SK-N-SH treated with all-trans-retinoic acid at 6 μM for 48 hours (cell line): ENCODE measurements at regions not wholly inside any gene's neighbourhood (a gene's known extent, or its start where the extent isn't known, plus 50 kb on each side); places are given as distances from the start of the nearest gene placed in this dataset.
A peak's percentile ranks its signal among the peaks of the same experiment; 100 is the strongest.

Experiments
- ATAC-seq: fragments of 200-7000 bp; cut with Tn5 transposase; 3 replicates; pipeline ENCODE4 v1.9.1; 2020; ENCODE audit warnings: mild to moderate bottlenecking, moderate library complexity
- ARNTL ChIP-seq: fragments of 450-650 bp; formaldehyde crosslinking; IDR thresholded peaks from 2 replicates; pipeline ENCODE4 v1.5.0; 2020; ENCODE audit warnings: low read depth, mild to moderate bottlenecking, moderate library complexity, borderline replicate concordance
- BACH2 ChIP-seq: fragments of 250-450 bp; sonication (Bioruptor Pico); IDR thresholded peaks from 2 replicates; pipeline ENCODE4 v1.9.0; 2021; ENCODE audit warnings: mild to moderate bottlenecking, borderline replicate concordance
- CSDC2 ChIP-seq: fragments of 250-450 bp; sonication (Bioruptor Pico); IDR thresholded peaks from 2 replicates; pipeline ENCODE4 v1.5.0; 2020; ENCODE audit warnings: mild to moderate bottlenecking, moderate library complexity
- GLIS3 ChIP-seq: fragments of 250-450 bp; sonication (Bioruptor Pico); IDR thresholded peaks from 2 replicates; pipeline ENCODE4 v1.5.0; 2020; ENCODE audit warnings: mild to moderate bottlenecking, moderate library complexity
- ISL1 ChIP-seq: fragments of 250-450 bp; sonication (Bioruptor Pico); IDR thresholded peaks from 2 replicates; pipeline ENCODE4 v2.1.2; 2022; ENCODE audit warnings: mild to moderate bottlenecking, moderate library complexity
- OSR1 ChIP-seq: fragments of 250-450 bp; sonication (Bioruptor Pico); IDR thresholded peaks from 2 replicates; pipeline ENCODE4 v1.8.0; 2022; ENCODE audit warnings: moderate library complexity, mild to moderate bottlenecking, inconsistent platforms
- PPARA ChIP-seq: fragments of 250-450 bp; sonication (Bioruptor Pico); IDR thresholded peaks from 2 replicates; pipeline ENCODE4 v1.5.0; 2020; ENCODE audit warnings: mild to moderate bottlenecking, borderline replicate concordance
- RARB ChIP-seq: fragments of 250-450 bp; sonication (Bioruptor Pico); IDR thresholded peaks from 2 replicates; pipeline ENCODE4 v1.8.0; 2021; ENCODE audit warnings: mild to moderate bottlenecking, moderate library complexity
- SNAI2 ChIP-seq: fragments of 250-450 bp; sonication (Bioruptor Pico); IDR thresholded peaks from 2 replicates; pipeline ENCODE4 v1.5.0; 2020; ENCODE audit warnings: mild to moderate bottlenecking, moderate library complexity
- TCF4 ChIP-seq: fragments of 250-450 bp; sonication (Bioruptor Pico); IDR thresholded peaks from 2 replicates; pipeline ENCODE4 v1.8.0; 2021; ENCODE audit warnings: mild to moderate bottlenecking, moderate library complexity, borderline replicate concordance
- TOX ChIP-seq: fragments of 250-450 bp; sonication (Bioruptor Pico); IDR thresholded peaks from 2 replicates; pipeline ENCODE4 v1.8.0; 2021; ENCODE audit warnings: mild to moderate bottlenecking, moderate library complexity, borderline replicate concordance
- ZC3H10 ChIP-seq: fragments of 250-450 bp; sonication (Bioruptor Pico); IDR thresholded peaks from 2 replicates; pipeline ENCODE4 v1.5.1; 2021; ENCODE audit warnings: mild to moderate bottlenecking, moderate library complexity
- ZFP3 ChIP-seq: fragments of 250-450 bp; sonication (Bioruptor Pico); IDR thresholded peaks from 2 replicates; pipeline ENCODE4 v1.5.0; 2020; ENCODE audit warnings: mild to moderate bottlenecking, moderate library complexity
- ZFP30 ChIP-seq: fragments of 450-650 bp; formaldehyde crosslinking; IDR thresholded peaks from 2 replicates; pipeline ENCODE4 v1.5.0; 2022; ENCODE audit warnings: mild to moderate bottlenecking, moderate library complexity
- ZNF565 ChIP-seq: fragments of 450-650 bp; formaldehyde crosslinking; conservative IDR thresholded peaks from 2 replicates; pipeline ENCODE4 v1.5.0; 2020; ENCODE audit warnings: low read depth, mild to moderate bottlenecking, moderate library complexity
- ZNF70 ChIP-seq: fragments of 450-650 bp; formaldehyde crosslinking; IDR thresholded peaks from 2 replicates; pipeline ENCODE4 v1.5.0; 2020; ENCODE audit warnings: mild to moderate bottlenecking, moderate library complexity
- ZNF8 ChIP-seq: fragments of 450-650 bp; formaldehyde crosslinking; IDR thresholded peaks from 2 replicates; pipeline ENCODE4 v1.5.0; 2020; ENCODE audit warnings: mild to moderate bottlenecking, moderate library complexity
- TF ChIP-seq, protein P1 (sequence below): fragments of 250-450 bp; sonication (Bioruptor Pico); IDR thresholded peaks from 2 replicates; pipeline ENCODE4 v1.5.1; 2021; ENCODE audit warnings: mild to moderate bottlenecking, moderate library complexity
- TF ChIP-seq, protein P2 (sequence below): fragments of 250-450 bp; sonication (Bioruptor Pico); IDR thresholded peaks from 2 replicates; pipeline ENCODE4 v1.8.0; 2021; ENCODE audit warnings: low read depth, mild to moderate bottlenecking, moderate library complexity, borderline replicate concordance
- TF ChIP-seq, protein P3 (sequence below): fragments of 250-450 bp; sonication (Bioruptor Pico); IDR thresholded peaks from 2 replicates; pipeline ENCODE4 v1.8.0; 2020; ENCODE audit warnings: mild to moderate bottlenecking, moderate library complexity, borderline replicate concordance
- TF ChIP-seq, protein P4 (sequence below): fragments of 250-450 bp; sonication (Bioruptor Pico); IDR thresholded peaks from 2 replicates; pipeline ENCODE4 v1.5.0; 2020; ENCODE audit warnings: mild to moderate bottlenecking, moderate library complexity

DNA sequence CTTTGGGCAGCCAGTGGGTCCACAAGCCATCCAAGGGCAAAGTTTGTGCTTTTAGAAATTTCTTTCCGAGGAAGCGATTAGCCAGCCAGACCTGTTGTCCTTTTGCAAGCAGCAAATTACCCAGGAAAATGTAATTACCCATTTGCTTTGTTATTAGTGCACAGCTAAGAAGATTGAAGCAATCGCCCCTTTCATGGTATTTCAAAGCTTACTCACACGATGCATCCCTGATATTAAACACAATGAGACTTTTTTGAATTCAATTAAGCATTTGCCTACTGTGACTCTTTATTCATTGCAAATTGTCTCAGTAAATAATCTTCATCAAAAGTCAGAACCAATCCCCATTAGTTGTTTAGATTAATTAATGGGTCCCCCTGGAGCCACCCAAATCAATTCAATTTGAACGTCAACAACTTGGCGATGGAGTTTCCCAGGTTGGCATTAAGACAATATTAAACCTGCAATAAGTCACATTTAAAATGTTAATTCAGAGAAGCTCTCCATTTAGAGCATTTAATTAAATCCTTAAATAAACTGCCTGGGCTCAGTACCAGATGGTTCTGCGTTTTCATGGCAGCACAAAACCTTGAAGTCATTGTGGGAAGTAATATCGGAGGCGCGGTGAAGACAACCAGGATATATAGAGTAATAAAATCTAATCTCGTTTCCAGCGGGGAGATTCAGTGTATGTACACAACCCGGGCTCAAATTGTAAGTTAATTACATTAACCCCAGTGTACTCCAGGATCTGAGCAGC lies 366.2 kb upstream of the TNRC6C start (continued):
- TF ChIP-seq, protein P1, sequence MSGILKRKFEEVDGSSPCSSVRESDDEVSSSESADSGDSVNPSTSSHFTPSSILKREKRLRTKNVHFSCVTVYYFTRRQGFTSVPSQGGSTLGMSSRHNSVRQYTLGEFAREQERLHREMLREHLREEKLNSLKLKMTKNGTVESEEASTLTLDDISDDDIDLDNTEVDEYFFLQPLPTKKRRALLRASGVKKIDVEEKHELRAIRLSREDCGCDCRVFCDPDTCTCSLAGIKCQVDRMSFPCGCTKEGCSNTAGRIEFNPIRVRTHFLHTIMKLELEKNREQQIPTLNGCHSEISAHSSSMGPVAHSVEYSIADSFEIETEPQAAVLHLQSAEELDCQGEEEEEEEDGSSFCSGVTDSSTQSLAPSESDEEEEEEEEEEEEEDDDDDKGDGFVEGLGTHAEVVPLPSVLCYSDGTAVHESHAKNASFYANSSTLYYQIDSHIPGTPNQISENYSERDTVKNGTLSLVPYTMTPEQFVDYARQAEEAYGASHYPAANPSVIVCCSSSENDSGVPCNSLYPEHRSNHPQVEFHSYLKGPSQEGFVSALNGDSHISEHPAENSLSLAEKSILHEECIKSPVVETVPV, result peak; percentile 83; the same call in 1 of the 2 replicates
- TF ChIP-seq SNAI2 (0 out of 2 replicates have a peak, but pooled peaks have one; percentile 13), PPARA (CRISPR knock-in tag) (no peak)

DNA sequence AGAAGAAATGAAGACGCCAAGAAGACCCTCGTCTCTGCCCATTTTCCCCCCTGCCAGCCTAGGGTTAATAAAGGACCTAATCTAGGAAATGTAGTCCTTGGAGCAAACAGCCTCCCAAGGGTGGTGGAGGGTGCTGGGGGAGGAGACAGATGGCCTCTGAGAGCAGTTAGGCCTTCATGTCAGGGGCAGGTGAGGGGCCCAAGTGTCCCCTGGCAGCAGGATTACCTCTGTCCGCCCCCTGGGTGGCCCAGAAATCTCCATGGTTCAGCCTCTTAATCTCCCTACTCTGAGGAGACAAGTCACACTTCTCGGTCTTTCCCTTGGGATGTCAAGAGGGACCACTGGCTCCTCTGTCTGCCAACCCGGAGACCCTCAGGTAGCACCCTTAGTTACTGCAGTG lies 365.4 kb upstream of the TNRC6C start:
- no peak for ATAC-seq
- TF ChIP-seq ZNF8 (CRISPR knock-in tag), result no peak
- no peak for TF ChIP-seq ISL1 (CRISPR knock-in tag)
- TF ChIP-seq, protein P1, result no peak
- no peak for TF ChIP-seq BACH2 (CRISPR knock-in tag)
- no peak for TF ChIP-seq ARNTL (CRISPR knock-in tag)
- no peak for TF ChIP-seq TCF4 (CRISPR knock-in tag)
- no peak for TF ChIP-seq ZC3H10 (CRISPR knock-in tag)
- TF ChIP-seq GLIS3, result no peak
- TF ChIP-seq TOX (CRISPR knock-in tag), result no peak
- TF ChIP-seq, protein P2, sequence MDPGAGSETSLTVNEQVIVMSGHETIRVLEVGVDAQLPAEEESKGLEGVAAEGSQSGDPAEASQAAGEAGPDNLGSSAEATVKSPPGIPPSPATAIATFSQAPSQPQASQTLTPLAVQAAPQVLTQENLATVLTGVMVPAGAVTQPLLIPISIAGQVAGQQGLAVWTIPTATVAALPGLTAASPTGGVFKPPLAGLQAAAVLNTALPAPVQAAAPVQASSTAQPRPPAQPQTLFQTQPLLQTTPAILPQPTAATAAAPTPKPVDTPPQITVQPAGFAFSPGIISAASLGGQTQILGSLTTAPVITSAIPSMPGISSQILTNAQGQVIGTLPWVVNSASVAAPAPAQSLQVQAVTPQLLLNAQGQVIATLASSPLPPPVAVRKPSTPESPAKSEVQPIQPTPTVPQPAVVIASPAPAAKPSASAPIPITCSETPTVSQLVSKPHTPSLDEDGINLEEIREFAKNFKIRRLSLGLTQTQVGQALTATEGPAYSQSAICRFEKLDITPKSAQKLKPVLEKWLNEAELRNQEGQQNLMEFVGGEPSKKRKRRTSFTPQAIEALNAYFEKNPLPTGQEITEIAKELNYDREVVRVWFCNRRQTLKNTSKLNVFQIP, result no peak
- no peak for TF ChIP-seq ZFP30 (CRISPR knock-in tag)
- no peak for TF ChIP-seq ZFP3 (CRISPR knock-in tag)
- no peak for TF ChIP-seq PPARA (CRISPR knock-in tag)
- TF ChIP-seq, protein P3, sequence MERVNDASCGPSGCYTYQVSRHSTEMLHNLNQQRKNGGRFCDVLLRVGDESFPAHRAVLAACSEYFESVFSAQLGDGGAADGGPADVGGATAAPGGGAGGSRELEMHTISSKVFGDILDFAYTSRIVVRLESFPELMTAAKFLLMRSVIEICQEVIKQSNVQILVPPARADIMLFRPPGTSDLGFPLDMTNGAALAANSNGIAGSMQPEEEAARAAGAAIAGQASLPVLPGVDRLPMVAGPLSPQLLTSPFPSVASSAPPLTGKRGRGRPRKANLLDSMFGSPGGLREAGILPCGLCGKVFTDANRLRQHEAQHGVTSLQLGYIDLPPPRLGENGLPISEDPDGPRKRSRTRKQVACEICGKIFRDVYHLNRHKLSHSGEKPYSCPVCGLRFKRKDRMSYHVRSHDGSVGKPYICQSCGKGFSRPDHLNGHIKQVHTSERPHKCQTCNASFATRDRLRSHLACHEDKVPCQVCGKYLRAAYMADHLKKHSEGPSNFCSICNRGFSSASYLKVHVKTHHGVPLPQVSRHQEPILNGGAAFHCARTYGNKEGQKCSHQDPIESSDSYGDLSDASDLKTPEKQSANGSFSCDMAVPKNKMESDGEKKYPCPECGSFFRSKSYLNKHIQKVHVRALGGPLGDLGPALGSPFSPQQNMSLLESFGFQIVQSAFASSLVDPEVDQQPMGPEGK, result no peak
- no peak for TF ChIP-seq ZNF70 (CRISPR knock-in tag)
- TF ChIP-seq ZNF565 (CRISPR knock-in tag), result no peak
- TF ChIP-seq SNAI2, result no peak
- no peak for TF ChIP-seq CSDC2 (CRISPR knock-in tag)
- TF ChIP-seq, protein P4, sequence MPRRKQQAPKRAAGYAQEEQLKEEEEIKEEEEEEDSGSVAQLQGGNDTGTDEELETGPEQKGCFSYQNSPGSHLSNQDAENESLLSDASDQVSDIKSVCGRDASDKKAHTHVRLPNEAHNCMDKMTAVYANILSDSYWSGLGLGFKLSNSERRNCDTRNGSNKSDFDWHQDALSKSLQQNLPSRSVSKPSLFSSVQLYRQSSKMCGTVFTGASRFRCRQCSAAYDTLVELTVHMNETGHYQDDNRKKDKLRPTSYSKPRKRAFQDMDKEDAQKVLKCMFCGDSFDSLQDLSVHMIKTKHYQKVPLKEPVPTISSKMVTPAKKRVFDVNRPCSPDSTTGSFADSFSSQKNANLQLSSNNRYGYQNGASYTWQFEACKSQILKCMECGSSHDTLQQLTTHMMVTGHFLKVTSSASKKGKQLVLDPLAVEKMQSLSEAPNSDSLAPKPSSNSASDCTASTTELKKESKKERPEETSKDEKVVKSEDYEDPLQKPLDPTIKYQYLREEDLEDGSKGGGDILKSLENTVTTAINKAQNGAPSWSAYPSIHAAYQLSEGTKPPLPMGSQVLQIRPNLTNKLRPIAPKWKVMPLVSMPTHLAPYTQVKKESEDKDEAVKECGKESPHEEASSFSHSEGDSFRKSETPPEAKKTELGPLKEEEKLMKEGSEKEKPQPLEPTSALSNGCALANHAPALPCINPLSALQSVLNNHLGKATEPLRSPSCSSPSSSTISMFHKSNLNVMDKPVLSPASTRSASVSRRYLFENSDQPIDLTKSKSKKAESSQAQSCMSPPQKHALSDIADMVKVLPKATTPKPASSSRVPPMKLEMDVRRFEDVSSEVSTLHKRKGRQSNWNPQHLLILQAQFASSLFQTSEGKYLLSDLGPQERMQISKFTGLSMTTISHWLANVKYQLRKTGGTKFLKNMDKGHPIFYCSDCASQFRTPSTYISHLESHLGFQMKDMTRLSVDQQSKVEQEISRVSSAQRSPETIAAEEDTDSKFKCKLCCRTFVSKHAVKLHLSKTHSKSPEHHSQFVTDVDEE (CRISPR knock-in tag), result no peak
- TF ChIP-seq OSR1, result no peak

DNA sequence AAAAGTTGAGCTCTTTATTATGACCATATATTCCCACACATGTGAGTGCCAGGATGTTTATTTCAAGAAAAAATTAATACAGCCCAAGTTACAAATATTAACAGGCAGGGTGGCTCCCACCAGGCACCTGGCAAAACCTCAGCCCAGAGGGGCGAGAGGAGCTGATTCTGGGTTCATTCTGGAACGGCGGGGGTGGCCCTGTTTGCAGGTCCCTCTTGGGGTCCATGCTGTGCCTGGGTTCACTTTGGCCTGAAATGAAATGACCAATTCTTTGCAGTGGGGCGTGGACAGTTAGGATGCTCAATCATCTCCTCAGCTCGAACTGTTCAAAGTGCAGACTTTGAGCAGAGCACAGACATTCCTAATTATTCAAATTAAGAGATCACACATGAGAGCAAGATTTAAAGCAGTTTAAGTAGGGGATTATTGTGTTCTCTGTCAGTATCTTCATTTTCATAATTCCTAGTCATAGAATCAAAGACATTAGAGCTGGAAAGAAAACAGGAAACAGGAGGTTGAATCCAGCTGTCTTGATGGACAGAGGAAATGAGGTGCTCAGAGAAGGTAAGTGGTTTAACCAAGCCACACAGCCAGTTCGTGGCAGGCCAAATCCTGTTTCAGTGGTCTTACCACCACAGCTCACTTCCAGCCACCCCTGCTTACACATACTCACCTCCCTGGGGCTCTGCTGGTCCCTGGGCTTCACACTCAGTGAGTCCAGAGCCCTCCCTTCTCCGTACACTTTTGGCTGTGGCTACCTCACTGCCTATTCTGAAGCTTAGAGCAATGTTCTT lies 363.9 kb upstream of the TNRC6C start:
- ATAC-seq, result no peak
- TF ChIP-seq ZNF565 (CRISPR knock-in tag) (no peak), ARNTL (CRISPR knock-in tag) (no peak), RARB (no peak), TOX (CRISPR knock-in tag) (no peak), SNAI2 (no peak)
- TF ChIP-seq, protein P1, result no peak
- TF ChIP-seq, protein P4 (CRISPR knock-in tag), result no peak
